ENCODE measurements at regions not wholly inside any gene's neighbourhood (a gene's known extent, or its start where the extent isn't known, plus 50 kb on each side); places are given as distances from the start of the nearest gene placed in this dataset.
A peak's percentile ranks its signal among the peaks of the same experiment; 100 is the strongest.

GRCh38 chr16:54412037-54412436, 125.5 kb upstream of the IRX3 start:
- ChIA-PET POLR2A (no interaction called here), CTCF (no interaction called here)
- Histone ChIP-seq H3K27me3 (ENCODE audit: control insufficient read depth, insufficient read depth, low read length) (peaks cover 11% of the 10 kb centered on the region), H3K4me3 (ENCODE audit: low read depth, low read length) (no peak overlapping the region), H3K36me3 (ENCODE audit: control insufficient read depth, insufficient read depth, low read length) (no peaks in the 10 kb centered on the region)
- DNase-seq (ENCODE audit: low read depth) = no peak
- TF ChIP-seq CTCF (IDR thresholded peaks at IDR 0.05; ENCODE audit: insufficient read depth, low read depth, low read length) = no peak

GRCh38 chr16:54411544-54411943, 125.0 kb upstream of the IRX3 start:
- no peak overlapping the region for H3K4me3 ChIP-seq (ENCODE audit: low read depth, low read length)
- ChIA-PET POLR2A (no interaction called here), CTCF (no interaction called here)
- H3K27me3 ChIP-seq (ENCODE audit: control insufficient read depth, insufficient read depth, low read length) = peaks cover 11% of the 10 kb centered on the region
- no peak for DNase-seq (ENCODE audit: low read depth)
- H3K36me3 ChIP-seq (ENCODE audit: control insufficient read depth, insufficient read depth, low read length) = no peaks in the 10 kb centered on the region
- TF ChIP-seq CTCF (IDR thresholded peaks at IDR 0.05; ENCODE audit: insufficient read depth, low read depth, low read length) = no peak

GRCh38 chr16:54409982-54410381, 123.4 kb upstream of the IRX3 start:
- ChIA-PET POLR2A (no interaction called here), CTCF (no interaction called here)
- TF ChIP-seq CTCF (IDR thresholded peaks at IDR 0.05; ENCODE audit: insufficient read depth, low read depth, low read length) = no peak
- Histone ChIP-seq H3K27me3 (ENCODE audit: control insufficient read depth, insufficient read depth, low read length) (peaks cover 11% of the 10 kb centered on the region), H3K36me3 (ENCODE audit: control insufficient read depth, insufficient read depth, low read length) (no peaks in the 10 kb centered on the region), H3K4me3 (ENCODE audit: low read depth, low read length) (no peak overlapping the region)
- DNase-seq (ENCODE audit: low read depth) = no peak

- POLR2A ChIA-PET = no interaction called here
- no peak overlapping the region for H3K4me3 ChIP-seq (ENCODE audit: low read depth, low read length)
- CTCF ChIA-PET = no interaction called here
- peak; percentile 26 for DNase-seq (ENCODE audit: low read depth)
- H3K36me3 ChIP-seq (ENCODE audit: control insufficient read depth, insufficient read depth, low read length) = no peaks in the 10 kb centered on the region
- no peak for TF ChIP-seq CTCF (IDR thresholded peaks at IDR 0.05; ENCODE audit: insufficient read depth, low read depth, low read length)
- peaks cover 5% of the 10 kb centered on the region; the same call in 1 of the 2 replicates for H3K27me3 ChIP-seq (ENCODE audit: control insufficient read depth, insufficient read depth, low read length)
Observed at GRCh38 chr16:54407596-54407995, 121.0 kb upstream of the IRX3 start.

- CTCF ChIA-PET = interaction anchor here (1.2 kb wide), 1 partner anchor 13 kb away, joined by 3 read pairs; no protein-coding TSS in a partner anchor
Observed at GRCh38 chr16:54405478-54405877, 118.9 kb upstream of the IRX3 start.

More at GRCh38 chr16:54405478-54405877, 118.9 kb upstream of the IRX3 start:
- POLR2A ChIA-PET = no interaction called here
- DNase-seq (ENCODE audit: low read depth) = no peak
- H3K27me3 ChIP-seq (ENCODE audit: control insufficient read depth, insufficient read depth, low read length) = no peaks in the 10 kb centered on the region
- H3K4me3 ChIP-seq (ENCODE audit: low read depth, low read length) = no peak overlapping the region
- H3K36me3 ChIP-seq (ENCODE audit: control insufficient read depth, insufficient read depth, low read length) = no peaks in the 10 kb centered on the region
- TF ChIP-seq CTCF (IDR thresholded peaks at IDR 0.05; ENCODE audit: insufficient read depth, low read depth, low read length) = no peak

Measured in BJ (cell line).